ENCODE measurements at regions not wholly inside any gene's neighbourhood (a gene's known extent, or its start where the extent isn't known, plus 50 kb on each side); places are given as distances from the start of the nearest gene placed in this dataset.

GRCh38 chr7:47188653-47189315, 393.1 kb downstream of the TNS3 start:
- Histone ChIP-seq H2AFZ (ENCODE audit: insufficient read depth, low read depth, low read length, poor library complexity, severe bottlenecking) (no peak overlapping the region), H3K9ac (ENCODE audit: low read length) (no peak overlapping the region), H3K9me3 (ENCODE audit: control extremely low read depth in 1 of 3, control insufficient read depth in 2 of 3, insufficient read depth in 1 of 3, low read length in 2 of 3) (peaks cover 0 to 4% (median 0%) of the 10 kb centered on the region in 3 donors), H3K36me3 (replicated peaks in 1 of 2; ENCODE audit: control extremely low read depth in 1 of 2, control insufficient read depth in 1 of 2, extremely low read depth in 1 of 2, insufficient read depth in 2 of 2, low read length in 1 of 2) (no peaks in the 10 kb centered on the region), H3K79me2 (ENCODE audit: control insufficient read depth, insufficient read depth, low read length) (no peaks in the 10 kb centered on the region), H3K27me3 (replicated peaks in 1 of 4; ENCODE audit: control extremely low read depth in 1 of 4, control insufficient read depth in 3 of 4, insufficient read depth in 4 of 4, low read length in 3 of 4) (no peaks in the 10 kb centered on the region), H3K4me1 (ENCODE audit: control insufficient read depth in 2 of 2, insufficient read depth in 2 of 2, low read length in 2 of 2) (peaks cover 15 to 38% of the 10 kb centered on the region in 2 donors), H3K4me2 (replicated peaks; ENCODE audit: low read depth, low read length, poor library complexity, severe bottlenecking) (no peak overlapping the region), H4K20me1 (ENCODE audit: control insufficient read depth, insufficient read depth, low read length, poor library complexity, severe bottlenecking) (no peaks in the 10 kb centered on the region), H3K4me3 (ENCODE audit: control extremely low read depth in 1 of 5, extremely low read depth in 1 of 5, insufficient read depth in 1 of 5, low read depth in 2 of 5, low read length in 4 of 5) (no peak overlapping the region), H3K27ac (ENCODE audit: low read length in 2 of 2) (no peak overlapping the region)
- no peaks in the 10 kb centered on the region for H3K9me3 Mint-ChIP-seq (ENCODE audit: insufficient read depth)
- peaks cover 38% of the 10 kb centered on the region for H3K4me1 Mint-ChIP-seq
- intact Hi-C loops (cut with micrococcal nuclease) = loop anchor here (5.0 kb wide), 1 partner anchor 64 kb away; no protein-coding TSS in a partner anchor
- ATAC-seq (ENCODE audit: low read depth) = no peak
- no peak overlapping the region for H3K27ac Mint-ChIP-seq
- WGBS (ENCODE audit: insufficient coverage) = no CpG with 5 or more reads among the region's 2 CpGs
- no peak for DNase-seq
- ChIA-PET POLR2A (no interaction called here), CTCF (interaction anchor here (0.7 kb wide), 1 partner anchor 9 kb away, joined by 3 read pairs; no protein-coding TSS in a partner anchor)
- H3K4me3 Mint-ChIP-seq = no peak overlapping the region
- peaks cover 10% of the 10 kb centered on the region for H3K27me3 Mint-ChIP-seq
- TF ChIP-seq EZH2 (IDR thresholded peaks at IDR 0.05; ENCODE audit: borderline replicate concordance, insufficient read depth, low read depth, low read length, poor library complexity, severe bottlenecking) (no peak), CTCF (IDR thresholded peaks at IDR 0.05) (no peak)

GRCh38 chr7:47188136-47188535, 393.8 kb downstream of the TNS3 start:
- Histone ChIP-seq H4K20me1 (ENCODE audit: control insufficient read depth, insufficient read depth, low read length, poor library complexity, severe bottlenecking) (no peaks in the 10 kb centered on the region), H3K36me3 (replicated peaks in 1 of 2; ENCODE audit: control extremely low read depth in 1 of 2, control insufficient read depth in 1 of 2, extremely low read depth in 1 of 2, insufficient read depth in 2 of 2, low read length in 1 of 2) (no peaks in the 10 kb centered on the region), H3K79me2 (ENCODE audit: control insufficient read depth, insufficient read depth, low read length) (no peaks in the 10 kb centered on the region), H3K27ac (ENCODE audit: low read length in 2 of 2) (no peak overlapping the region), H3K27me3 (replicated peaks in 1 of 4; ENCODE audit: control extremely low read depth in 1 of 4, control insufficient read depth in 3 of 4, insufficient read depth in 4 of 4, low read length in 3 of 4) (no peaks in the 10 kb centered on the region), H3K4me2 (replicated peaks; ENCODE audit: low read depth, low read length, poor library complexity, severe bottlenecking) (no peak overlapping the region), H3K4me3 (ENCODE audit: control extremely low read depth in 1 of 5, extremely low read depth in 1 of 5, insufficient read depth in 1 of 5, low read depth in 2 of 5, low read length in 4 of 5) (no peak overlapping the region), H3K4me1 (ENCODE audit: control insufficient read depth in 2 of 2, insufficient read depth in 2 of 2, low read length in 2 of 2) (peaks cover 15 to 38% of the 10 kb centered on the region in 2 donors), H2AFZ (ENCODE audit: insufficient read depth, low read depth, low read length, poor library complexity, severe bottlenecking) (no peak overlapping the region), H3K9me3 (ENCODE audit: control extremely low read depth in 1 of 3, control insufficient read depth in 2 of 3, insufficient read depth in 1 of 3, low read length in 2 of 3) (peaks cover 0 to 4% (median 0%) of the 10 kb centered on the region in 3 donors), H3K9ac (ENCODE audit: low read length) (no peak overlapping the region)
- Mint-ChIP-seq H3K27me3 (peaks cover 10% of the 10 kb centered on the region), H3K27ac (no peak overlapping the region), H3K4me3 (no peak overlapping the region), H3K4me1 (peaks cover 38% of the 10 kb centered on the region), H3K9me3 (ENCODE audit: insufficient read depth) (no peaks in the 10 kb centered on the region)
- DNase-seq (no peak), ATAC-seq (ENCODE audit: low read depth) (no peak)
- ChIA-PET POLR2A (no interaction called here), CTCF (interaction anchor here (0.7 kb wide), 1 partner anchor 8 kb away, joined by 3 read pairs; no protein-coding TSS in a partner anchor)
- intact Hi-C loops (cut with micrococcal nuclease) = loop anchor here (5.0 kb wide), 1 partner anchor 64 kb away; no protein-coding TSS in a partner anchor
- WGBS (ENCODE audit: insufficient coverage) = no CpG with 5 or more reads among the region's 3 CpGs
- TF ChIP-seq CTCF (IDR thresholded peaks at IDR 0.05) (no peak), EZH2 (IDR thresholded peaks at IDR 0.05; ENCODE audit: borderline replicate concordance, insufficient read depth, low read depth, low read length, poor library complexity, severe bottlenecking) (no peak)
